B cell (primary cell): ENCODE measurements at regions not wholly inside any gene's neighbourhood (a gene's known extent, or its start where the extent isn't known, plus 50 kb on each side); places are given as distances from the start of the nearest gene placed in this dataset.

Experiments used
- CTCF ChIP-seq: fragments of 200-600 bp; IDR thresholded peaks from one replicate; pipeline ENCODE4 v1.8.0; 2022; ENCODE audit warnings: antibody characterized with exemption, mild to moderate bottlenecking
- EZH2 ChIP-seq: IDR thresholded peaks from 2 replicates; pipeline ENCODE4 v1.6.1; 2012; ENCODE audit warnings: borderline replicate concordance, low read depth, mild to moderate bottlenecking, moderate library complexity, low read length; ENCODE audit not compliant: insufficient read depth, poor library complexity, severe bottlenecking

DNA sequence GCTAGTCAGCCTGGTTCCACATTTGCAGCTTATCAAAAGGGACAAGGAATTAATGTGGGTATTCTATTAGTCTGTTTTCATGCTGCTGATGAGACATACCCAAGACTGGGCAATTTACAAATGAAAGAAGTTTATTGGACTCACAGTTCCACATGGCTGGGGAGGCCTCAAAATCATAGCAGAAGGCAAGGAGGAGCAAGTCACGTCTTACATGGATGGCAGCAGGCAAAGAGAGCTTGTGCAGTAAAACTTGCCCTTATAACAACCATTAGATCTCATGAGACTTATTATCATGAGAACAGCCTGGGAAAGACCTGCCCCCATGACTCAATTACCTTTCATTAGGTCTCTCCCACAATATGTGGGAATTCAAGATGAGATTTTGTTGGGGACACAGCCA lies 689.1 kb upstream of the MARCKS start:
- TF ChIP-seq EZH2 (no peak), CTCF (no peak)
